Activated naive CD4-positive, alpha-beta T cell treated with anti-CD3 and anti-CD28 coated beads, Interleukin-2, amount 50 U/mL, for 72 hours (primary cell): ENCODE measurements at regions not wholly inside any gene's neighbourhood (a gene's known extent, or its start where the extent isn't known, plus 50 kb on each side); places are given as distances from the start of the nearest gene placed in this dataset.
"Not testable (repeated sequence)": the region's sequence is repeated elsewhere in the genome, so short reads cannot be mapped to it uniquely, and the experiment has no call there.

Experiments used
- ATAC-seq, 2 donors: fragments of 150-1000 bp; cut with Tn5 transposase; 2 replicates each; pipeline ENCODE4 v1.10.0; 2021; ENCODE audit warnings: mild to moderate bottlenecking in 2 of 2, moderate library complexity in 2 of 2
- DNase-seq, 2 donors: peaks; one replicate each; pipeline ENCODE4 v3.0.0; 2021 to 2022; ENCODE audit warnings: low spot score in 2 of 2
- H3K27ac Mint-ChIP-seq, 2 donors: one replicate each; pipeline ENCODE4 v1.8.0; 2022; ENCODE audit warnings: mild to moderate bottlenecking in 2 of 2, mixed read lengths in 2 of 2
- H3K36me3 Mint-ChIP-seq, 2 donors: one replicate each; pipeline ENCODE4 v1.8.0; 2022; ENCODE audit warnings: mixed read lengths in 2 of 2
- H3K9me3 Mint-ChIP-seq, 2 donors: one replicate each; pipeline ENCODE4 v1.8.0; 2022; ENCODE audit warnings: mixed read lengths in 2 of 2

DNA sequence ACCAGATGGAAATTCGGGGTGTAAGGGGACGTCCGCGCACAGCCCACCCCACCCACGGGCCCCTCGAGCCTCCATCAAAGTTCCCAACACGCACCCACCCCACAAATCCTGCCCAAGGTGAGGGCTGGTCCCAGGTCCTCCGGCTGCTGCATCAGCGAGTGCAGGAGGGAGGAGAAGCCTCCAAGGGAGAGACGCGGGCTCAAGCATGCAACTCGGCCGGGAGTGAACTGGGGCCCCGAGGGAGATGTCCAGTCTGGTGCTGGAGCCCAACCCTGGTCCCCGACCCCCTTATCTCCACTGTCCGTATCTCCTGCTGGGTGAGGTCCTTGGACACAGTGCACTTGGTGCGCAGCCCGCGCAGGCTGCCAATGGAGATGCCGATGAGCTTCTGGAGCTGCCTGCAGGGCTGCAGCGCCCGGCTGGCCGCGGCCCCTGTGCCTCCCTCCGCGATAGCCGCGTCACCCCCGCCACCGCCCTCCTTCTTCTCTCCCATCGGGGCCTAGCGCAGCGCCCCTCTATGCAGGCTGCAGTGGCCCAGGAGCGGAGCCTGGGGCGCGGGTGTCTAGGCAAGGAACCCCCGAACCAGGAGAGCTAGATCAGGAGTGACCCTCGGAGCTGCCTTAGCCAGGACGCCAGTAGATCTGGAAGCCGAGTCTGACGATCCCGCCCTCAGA lies 489.2 kb downstream of the ZNF33B start:
- DNase-seq (no peak), ATAC-seq (no peak)
- peaks cover 22 to 24% of the 10 kb centered on the region in 2 donors for H3K9me3 Mint-ChIP-seq
- H3K36me3 Mint-ChIP-seq, result peaks cover 23 to 33% of the 10 kb centered on the region in 2 donors
- no peak overlapping the region for H3K27ac Mint-ChIP-seq

DNA sequence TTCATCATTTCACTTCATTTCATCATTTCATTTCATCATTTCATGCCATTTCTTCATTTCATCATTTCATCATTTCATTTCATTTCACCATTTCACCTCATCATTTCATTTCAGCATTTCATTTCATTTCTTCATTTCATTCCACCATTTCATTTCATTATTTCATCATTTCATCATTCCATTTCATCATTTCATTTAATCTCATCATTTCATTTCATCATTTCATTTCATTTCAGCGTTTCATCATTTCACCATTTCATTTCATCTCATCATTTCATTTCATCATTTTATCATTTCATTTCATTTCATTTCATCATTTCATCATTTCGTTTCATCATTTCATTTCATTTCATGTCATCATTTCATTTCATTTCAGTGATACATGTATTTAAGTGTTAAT lies 492.2 kb downstream of the ZNF33B start:
- Mint-ChIP-seq H3K36me3 (peaks cover 35 to 51% of the 10 kb centered on the region in 2 donors), H3K9me3 (peaks cover 36 to 37% of the 10 kb centered on the region in 2 donors)
- not testable (repeated sequence) for DNase-seq, ATAC-seq, H3K27ac Mint-ChIP-seq

DNA sequence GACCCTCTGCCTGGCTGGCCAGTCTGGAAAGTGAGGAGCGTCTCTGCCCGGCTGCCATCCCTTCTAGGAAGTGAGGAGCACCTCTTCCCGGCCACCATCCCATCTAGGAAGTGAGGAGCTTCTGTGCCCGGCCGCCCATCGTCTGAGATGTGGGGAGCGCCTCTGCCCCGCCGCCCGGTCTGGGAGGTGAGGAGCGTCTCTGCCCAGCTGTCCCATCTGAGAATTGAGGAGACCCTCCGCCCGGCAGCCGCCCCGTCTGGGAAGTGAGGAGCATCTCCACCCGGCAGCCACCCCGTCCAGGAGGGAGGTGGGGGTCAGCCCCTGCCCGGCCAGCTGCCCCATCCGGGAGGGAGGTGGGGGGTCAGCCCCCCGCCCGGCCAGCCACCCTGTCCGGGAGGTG lies 500.3 kb downstream of the ZNF33B start:
- Mint-ChIP-seq H3K36me3 (peaks cover 7 to 19% of the 10 kb centered on the region in 2 donors), H3K9me3 (peaks cover 12 to 17% of the 10 kb centered on the region in 2 donors)
- H3K27ac Mint-ChIP-seq, DNase-seq, ATAC-seq: not testable (repeated sequence)

DNA sequence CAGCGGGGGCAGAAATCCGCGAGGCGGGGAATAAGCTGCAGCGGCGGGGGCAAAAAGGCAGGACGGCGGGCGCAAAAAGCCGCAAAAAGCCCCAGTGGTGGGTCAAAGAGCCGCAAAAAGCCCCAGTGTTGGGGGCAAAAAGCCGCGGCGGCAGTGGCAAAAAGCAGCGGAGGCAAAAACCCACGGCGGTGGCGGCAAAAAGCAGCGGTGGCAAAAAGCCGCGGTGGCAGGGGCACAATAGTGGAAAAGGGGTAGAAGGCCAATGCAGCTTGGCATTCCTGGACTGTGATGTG lies 525.3 kb downstream of the ZNF33B start:
- peaks cover 4% of the 10 kb centered on the region in 2 donors for H3K9me3 Mint-ChIP-seq
- H3K36me3 Mint-ChIP-seq, result peaks cover 4 to 6% of the 10 kb centered on the region in 2 donors
- ATAC-seq (no peak), DNase-seq (no peak)
- H3K27ac Mint-ChIP-seq, result no peak overlapping the region

DNA sequence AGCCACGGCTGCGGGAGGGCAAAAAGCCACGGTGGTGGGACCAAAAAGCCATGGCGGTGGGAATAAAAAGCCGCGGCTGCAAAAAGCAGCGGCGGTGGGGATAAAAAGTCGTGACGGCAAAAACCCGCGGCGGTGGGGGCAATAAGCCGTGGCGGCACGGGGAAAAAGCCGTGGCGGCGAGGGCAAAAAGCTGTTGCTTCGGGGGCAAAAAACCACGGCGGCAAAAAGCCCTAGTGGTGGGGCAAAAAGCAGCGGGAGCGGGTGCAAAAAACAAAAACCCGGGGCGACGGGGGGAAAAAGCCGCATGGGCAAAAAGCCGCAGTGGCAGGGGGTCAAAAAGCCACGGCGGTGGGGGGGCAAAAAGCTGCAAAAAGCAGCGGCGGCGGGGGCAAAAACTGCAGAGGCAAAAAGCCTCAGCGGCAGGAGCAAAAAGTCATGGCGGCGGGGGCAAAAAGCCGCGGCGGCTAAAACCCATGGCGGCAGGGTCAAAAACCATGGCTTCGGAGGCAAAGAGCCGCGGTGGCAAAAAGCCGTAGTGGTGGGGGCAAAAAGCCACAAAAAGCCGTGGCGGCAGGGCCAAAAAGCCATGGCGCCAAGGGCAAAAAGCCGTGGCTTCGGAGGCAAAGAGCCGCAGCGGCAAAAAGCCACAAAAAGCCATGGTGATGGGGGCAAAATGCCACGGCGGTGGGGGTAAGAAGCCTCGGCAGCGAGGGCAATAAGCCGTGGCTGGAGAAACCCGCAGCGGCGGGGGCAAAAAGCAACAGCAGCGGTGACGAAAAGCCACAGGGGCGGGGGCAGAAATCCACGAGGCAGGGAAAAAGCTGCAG lies 525.8 kb downstream of the ZNF33B start:
- DNase-seq (no peak), ATAC-seq (no peak)
- H3K36me3 Mint-ChIP-seq, result peaks cover 4 to 6% of the 10 kb centered on the region in 2 donors
- no peak overlapping the region for H3K27ac Mint-ChIP-seq
- peaks cover 4% of the 10 kb centered on the region in 2 donors for H3K9me3 Mint-ChIP-seq

DNA sequence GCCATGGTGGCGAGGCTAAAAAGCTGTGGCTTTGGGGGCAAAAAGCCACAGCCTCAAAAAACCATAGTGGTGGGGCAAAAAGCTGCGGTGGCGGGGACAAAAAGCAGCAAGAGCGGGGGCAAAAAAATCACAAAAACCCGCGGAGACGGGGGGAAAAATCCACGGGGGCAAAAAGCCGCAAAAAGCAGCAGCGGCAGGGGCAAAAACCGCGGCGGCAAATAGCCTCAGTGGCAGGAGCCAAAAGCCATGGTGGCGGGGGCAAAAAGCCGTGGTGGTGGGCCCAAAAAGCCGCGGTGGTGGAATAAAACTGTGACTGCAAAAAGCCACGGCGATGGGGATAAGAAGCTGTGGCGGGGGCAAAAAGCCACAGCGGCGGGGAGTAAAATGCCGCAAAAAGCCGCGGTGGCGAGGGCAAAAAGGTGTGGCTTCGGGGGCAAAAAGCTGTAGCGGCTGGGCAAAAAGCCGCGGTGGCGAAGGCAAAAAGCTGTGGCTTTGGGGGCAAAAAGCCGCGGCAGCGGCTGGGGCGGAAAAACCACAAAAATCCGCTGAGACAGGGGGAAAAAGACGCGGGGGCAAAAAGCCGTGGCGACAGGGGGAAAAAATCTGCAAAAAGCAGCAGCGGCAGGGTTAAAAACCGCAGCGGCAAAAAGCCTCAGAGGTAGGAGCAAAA lies 526.6 kb downstream of the ZNF33B start:
- ATAC-seq (no peak), DNase-seq (no peak)
- peaks cover 4 to 6% of the 10 kb centered on the region in 2 donors for H3K36me3 Mint-ChIP-seq
- no peak overlapping the region for H3K27ac Mint-ChIP-seq
- H3K9me3 Mint-ChIP-seq, result no peaks in the 10 kb centered on the region

DNA sequence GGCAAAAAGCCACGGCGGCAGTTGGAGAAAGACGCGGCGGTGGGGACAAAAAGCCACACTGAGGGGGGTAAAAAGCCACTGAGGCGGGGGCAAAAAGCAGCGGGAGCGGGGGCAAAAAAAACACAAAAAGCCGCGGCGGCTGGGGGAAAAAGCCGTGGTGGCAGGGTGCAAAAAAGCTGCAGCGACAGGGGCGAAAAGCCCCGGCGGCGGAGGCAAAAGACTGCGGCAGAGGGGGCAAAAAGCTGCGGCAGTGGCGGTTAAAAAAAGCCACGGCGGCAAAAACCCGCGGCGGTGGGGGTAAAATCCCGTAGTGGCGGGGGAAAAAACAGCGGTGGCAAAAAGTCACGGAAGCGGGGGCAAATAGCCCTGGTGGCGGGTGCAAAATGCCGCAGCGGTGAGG lies 527.3 kb downstream of the ZNF33B start:
- no peak for DNase-seq
- Mint-ChIP-seq H3K36me3 (peaks cover 4 to 11% of the 10 kb centered on the region in 2 donors), H3K9me3 (peaks cover 0 to 4% of the 10 kb centered on the region in 2 donors), H3K27ac (no peak overlapping the region)
- ATAC-seq, result no peak
